IMR-90 (cell line): ENCODE measurements at regions not wholly inside any gene's neighbourhood (a gene's known extent, or its start where the extent isn't known, plus 50 kb on each side); places are given as distances from the start of the nearest gene placed in this dataset.

ENCODE experiments used
- ATAC-seq: fragments of 200-7000 bp; cut with Tn5 transposase; 2 replicates; pipeline ENCODE4 v1.9.1; 2020; ENCODE audit warnings: low read depth, mild to moderate bottlenecking, moderate library complexity
- BruUV-seq: library from RNA; stranded (reverse); fragments of 400-500 nt; replicated peaks from 2 replicates; lab custom pipeline; 2021; lab: Mats Ljungman, UMichigan
- CTCF ChIA-PET: fragments of 300-600 bp; formaldehyde crosslinking; extraction: SDS; loops from one replicate; lab custom pipeline; 2021; ENCODE audit warnings: antibody characterized with exemption; lab: Yijun Ruan, JAX
- POLR2A ChIA-PET: fragments of 300-600 bp; sonication (Branson Sonifier 250); formaldehyde crosslinking; loops from one replicate; lab custom pipeline; 2022; ENCODE audit warnings: antibody characterized with exemption; ENCODE audit not compliant: unreplicated experiment; lab: Charles Lee
- DNase-seq: peaks from one replicate; pipeline ENCODE4 v3.0.0; 2013
- H2AFZ ChIP-seq: replicated peaks from 2 replicates; pipeline ENCODE3; 2013; ENCODE audit warnings: low read length, mild to moderate bottlenecking; ENCODE audit not compliant: poor library complexity
- H2AK5ac ChIP-seq: 2 replicates; pipeline ENCODE4 v1.6.1; 2013; ENCODE audit warnings: low read depth, low read length, inconsistent platforms
- H2AK9ac ChIP-seq: replicated peaks from 2 replicates; pipeline ENCODE3; 2013; ENCODE audit warnings: mild to moderate bottlenecking, low read depth, low read length, moderate library complexity; ENCODE audit not compliant: poor library complexity
- H2BK120ac ChIP-seq: 2 replicates; pipeline ENCODE4 v1.6.1; 2013; ENCODE audit warnings: low read depth, low read length, inconsistent platforms
- H2BK15ac ChIP-seq: 3 replicates; pipeline ENCODE4 v1.6.1; 2013; ENCODE audit warnings: low read depth, low read length, inconsistent platforms
- H2BK20ac ChIP-seq: 2 replicates; pipeline ENCODE4 v1.6.1; 2013; ENCODE audit warnings: low read depth, mild to moderate bottlenecking, inconsistent platforms, low read length, moderate library complexity
- H2BK5ac ChIP-seq: 2 replicates; pipeline ENCODE4 v1.6.1; 2013; ENCODE audit warnings: mild to moderate bottlenecking, low read depth, low read length, inconsistent platforms; ENCODE audit not compliant: poor library complexity, severe bottlenecking
- H3K14ac ChIP-seq: replicated peaks from 2 replicates; pipeline ENCODE4 v1.6.1; 2013; ENCODE audit warnings: low read depth, low read length, inconsistent platforms
- H3K18ac ChIP-seq: 2 replicates; pipeline ENCODE4 v1.6.1; 2013; ENCODE audit warnings: low read depth, low read length, control low read depth
- H3K23ac ChIP-seq: 2 replicates; pipeline ENCODE4 v1.6.1; 2013; ENCODE audit warnings: low read depth, low read length, inconsistent platforms
- H3K27ac ChIP-seq: 2 replicates; pipeline ENCODE4 v1.5.1; 2013; ENCODE audit warnings: mild to moderate bottlenecking, control low read depth, low read length; ENCODE audit not compliant: insufficient read depth
- H3K27me3 ChIP-seq: 2 replicates; pipeline ENCODE4 v1.6.1; 2013; ENCODE audit warnings: low read length; ENCODE audit not compliant: control insufficient read depth, insufficient read depth
- H3K36me3 ChIP-seq: 2 replicates; pipeline ENCODE4 v1.6.1; 2013; ENCODE audit warnings: low read length, mixed read lengths; ENCODE audit not compliant: control insufficient read depth, insufficient read depth
- H3K4ac ChIP-seq: 2 replicates; pipeline ENCODE4 v1.6.1; 2013; ENCODE audit warnings: low read depth, low read length, inconsistent platforms
- H3K4me1 ChIP-seq: 2 replicates; pipeline ENCODE4 v1.6.1; 2013; ENCODE audit warnings: low read length, mixed read lengths; ENCODE audit not compliant: control insufficient read depth, insufficient read depth
- H3K4me2 ChIP-seq: 2 replicates; pipeline ENCODE4 v1.6.1; 2013; ENCODE audit warnings: low read depth, mild to moderate bottlenecking, control low read depth, low read length, moderate library complexity
- H3K4me3 ChIP-seq: 2 replicates; pipeline ENCODE4 v1.5.1; 2013; ENCODE audit warnings: low read depth, mild to moderate bottlenecking, control low read depth, low read length, moderate library complexity; ENCODE audit not compliant: insufficient read depth
- H3K56ac ChIP-seq: 2 replicates; pipeline ENCODE4 v1.6.1; 2013; ENCODE audit warnings: low read length, inconsistent platforms; ENCODE audit not compliant: insufficient read depth; ENCODE audit errors: extremely low read depth
- H3K79me1 ChIP-seq, 2 experiments: 2 replicates each; pipeline ENCODE4 v1.6.1; 2013; ENCODE audit warnings: low read length in 2 of 2, inconsistent platforms in 1 of 2, low read depth in 1 of 2
- H3K9ac ChIP-seq: 2 replicates; pipeline ENCODE4 v1.6.1; 2013; ENCODE audit warnings: low read depth, low read length, control low read depth
- H3K9me1 ChIP-seq: 2 replicates; pipeline ENCODE4 v1.6.1; 2013; ENCODE audit warnings: low read length, inconsistent platforms; ENCODE audit not compliant: insufficient read depth
- H3K9me3 ChIP-seq: 2 replicates; pipeline ENCODE4 v1.6.1; 2013; ENCODE audit warnings: low read length; ENCODE audit not compliant: control insufficient read depth, insufficient read depth
- H4K20me1 ChIP-seq: 2 replicates; pipeline ENCODE4 v1.6.1; 2013; ENCODE audit warnings: low read length, inconsistent platforms; ENCODE audit not compliant: insufficient read depth
- H4K5ac ChIP-seq: 2 replicates; pipeline ENCODE4 v1.6.1; 2013; ENCODE audit warnings: mild to moderate bottlenecking, low read depth, low read length, control low read depth
- H4K8ac ChIP-seq, 2 experiments: 2 replicates each; pipeline ENCODE4 v1.6.1; 2013; ENCODE audit warnings: low read depth in 2 of 2, low read length in 2 of 2, control low read depth in 1 of 2, inconsistent platforms in 1 of 2
- H4K91ac ChIP-seq: 2 replicates; pipeline ENCODE4 v1.6.1; 2013; ENCODE audit warnings: low read depth, low read length, inconsistent platforms; ENCODE audit not compliant: insufficient read depth
- CEBPB ChIP-seq: IDR thresholded peaks from 2 replicates; pipeline ENCODE4 v1.6.1; 2012; ENCODE audit warnings: low read depth, low read length, improper control_type of control experiment
- ELK1 ChIP-seq: fragments of 150-350 bp; IDR thresholded peaks from 2 replicates; pipeline ENCODE4 v1.6.1; 2016; ENCODE audit warnings: low read depth, mild to moderate bottlenecking, low read length, moderate library complexity, borderline replicate concordance
- MAFK ChIP-seq: IDR thresholded peaks from 2 replicates; pipeline ENCODE4 v1.6.1; 2012; ENCODE audit warnings: low read depth, low read length, improper control_type of control experiment
- MAZ ChIP-seq: IDR thresholded peaks from 2 replicates; pipeline ENCODE4 v1.6.1; 2012; ENCODE audit warnings: low read depth, mild to moderate bottlenecking, low read length, improper control_type of control experiment, moderate library complexity, borderline replicate concordance
- MXI1 ChIP-seq: IDR thresholded peaks from 2 replicates; pipeline ENCODE4 v1.6.1; 2012; ENCODE audit warnings: low read depth, mild to moderate bottlenecking, low read length, moderate library complexity, borderline replicate concordance
- NFE2L2 ChIP-seq: fragments of 150-350 bp; IDR thresholded peaks from 2 replicates; pipeline ENCODE4 v1.6.1; 2016; ENCODE audit warnings: low read depth, mild to moderate bottlenecking, low read length
- POLR2A ChIP-seq: IDR thresholded peaks from 2 replicates; pipeline ENCODE4 v1.6.1; 2012; ENCODE audit warnings: mild to moderate bottlenecking, low read depth, low read length
- RAD21 ChIP-seq: IDR thresholded peaks from 2 replicates; pipeline ENCODE4 v1.6.1; 2012; ENCODE audit warnings: low read length, improper control_type of control experiment
- SMC3 ChIP-seq: fragments of 150-350 bp; IDR thresholded peaks from 2 replicates; pipeline ENCODE4 v1.6.1; 2016; ENCODE audit warnings: low read depth, mild to moderate bottlenecking, antibody characterized with exemption, low read length, moderate library complexity
- WGBS, 2 experiments: methylation state at CpG; one replicate each; pipeline versions ENCODE4 v1.1.5 to v1.1.7; 2013; ENCODE audit warnings: missing lambda C conversion rate in 2 of 2; ENCODE audit not compliant: insufficient read length in 1 of 2; ENCODE audit errors: extremely low coverage in 2 of 2; 5-methylcytosine and 5-hydroxymethylcytosine counted together
- dilution Hi-C: fragments of 300-500 bp; cut with HindIII; formaldehyde crosslinking; loops from one replicate; pipeline ENCODE4 v1.14.3; 2018; ENCODE audit warnings: low sequenced_read_pairs; ENCODE audit not compliant: unreplicated experiment
- in situ Hi-C: fragments of 300-500 bp; cut with MboI; formaldehyde crosslinking; loops from 3 replicates; pipeline ENCODE4 v1.14.3; 2019; ENCODE audit warnings: low sequenced_read_pairs, inconsistent platforms, mixed read lengths
- intact Hi-C: fragments of 100-400 bp; cut with micrococcal nuclease; formaldehyde crosslinking; loops from 2 replicates; pipeline ENCODE4 v1.10.0; 2022
- TF ChIP-seq, protein P1 (sequence below): conservative IDR thresholded peaks from 2 replicates; pipeline ENCODE4 v1.5.1; 2012; ENCODE audit warnings: mild to moderate bottlenecking, low read depth, low read length, improper control_type of control experiment

DNA sequence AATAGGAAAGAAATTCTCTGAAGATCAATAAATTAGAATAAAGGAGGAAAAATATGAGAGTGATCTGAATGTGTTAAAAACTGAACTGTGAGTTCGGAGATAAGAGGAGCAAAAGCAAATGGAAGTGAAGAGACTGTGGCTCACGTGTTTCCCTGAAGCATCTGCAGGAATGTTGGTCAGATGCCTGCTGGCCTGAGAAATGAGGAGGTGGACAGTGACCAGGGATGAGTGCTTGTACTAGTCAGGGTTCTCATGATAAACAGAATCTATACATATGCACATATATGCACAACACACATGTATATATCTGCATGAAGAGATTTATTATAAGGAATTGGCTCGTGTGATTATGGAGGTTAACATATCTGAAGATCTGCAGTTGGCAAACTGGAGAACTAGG is 103.4 kb upstream of the TIAM1 start:
- no peaks in the 10 kb centered on the region for H4K20me1 ChIP-seq
- no peaks in the 10 kb centered on the region for H3K79me1 ChIP-seq
- H3K36me3 ChIP-seq: no peaks in the 10 kb centered on the region
- CTCF ChIA-PET: no interaction called here
- intact Hi-C loops: no loop called here
- no peak overlapping the region for H2BK20ac ChIP-seq
- H3K23ac ChIP-seq: no peak overlapping the region
- H3K4ac ChIP-seq: no peak overlapping the region
- H4K8ac ChIP-seq: no peak overlapping the region
- no peak overlapping the region for H2AFZ ChIP-seq
- no peak overlapping the region for H3K14ac ChIP-seq
- no peak overlapping the region for H3K9ac ChIP-seq
- no peak overlapping the region for H4K91ac ChIP-seq
- H4K5ac ChIP-seq: no peak overlapping the region
- no peak overlapping the region for H2AK9ac ChIP-seq
- H3K18ac ChIP-seq: no peak overlapping the region
- POLR2A ChIA-PET: no interaction called here
- no peak overlapping the region for H3K27ac ChIP-seq
- no peaks in the 10 kb centered on the region for H3K27me3 ChIP-seq
- in situ Hi-C loops: no loop called here
- ATAC-seq: no peak
- H2BK5ac ChIP-seq: no peak overlapping the region
- no peak overlapping the region for H3K4me3 ChIP-seq
- TF ChIP-seq CEBPB: no peak
- TF ChIP-seq MXI1: no peak
- TF ChIP-seq MAZ: no peak
- TF ChIP-seq ELK1: no peak
- no peak for TF ChIP-seq NFE2L2
- TF ChIP-seq POLR2A: no peak
- TF ChIP-seq, protein P1, sequence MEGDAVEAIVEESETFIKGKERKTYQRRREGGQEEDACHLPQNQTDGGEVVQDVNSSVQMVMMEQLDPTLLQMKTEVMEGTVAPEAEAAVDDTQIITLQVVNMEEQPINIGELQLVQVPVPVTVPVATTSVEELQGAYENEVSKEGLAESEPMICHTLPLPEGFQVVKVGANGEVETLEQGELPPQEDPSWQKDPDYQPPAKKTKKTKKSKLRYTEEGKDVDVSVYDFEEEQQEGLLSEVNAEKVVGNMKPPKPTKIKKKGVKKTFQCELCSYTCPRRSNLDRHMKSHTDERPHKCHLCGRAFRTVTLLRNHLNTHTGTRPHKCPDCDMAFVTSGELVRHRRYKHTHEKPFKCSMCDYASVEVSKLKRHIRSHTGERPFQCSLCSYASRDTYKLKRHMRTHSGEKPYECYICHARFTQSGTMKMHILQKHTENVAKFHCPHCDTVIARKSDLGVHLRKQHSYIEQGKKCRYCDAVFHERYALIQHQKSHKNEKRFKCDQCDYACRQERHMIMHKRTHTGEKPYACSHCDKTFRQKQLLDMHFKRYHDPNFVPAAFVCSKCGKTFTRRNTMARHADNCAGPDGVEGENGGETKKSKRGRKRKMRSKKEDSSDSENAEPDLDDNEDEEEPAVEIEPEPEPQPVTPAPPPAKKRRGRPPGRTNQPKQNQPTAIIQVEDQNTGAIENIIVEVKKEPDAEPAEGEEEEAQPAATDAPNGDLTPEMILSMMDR: no peak
- TF ChIP-seq MAFK: no peak
- TF ChIP-seq SMC3: no peak
- no peak for TF ChIP-seq RAD21
- no TSS peak for BruUV-seq
- no peak overlapping the region for H2BK120ac ChIP-seq
- H3K4me1 ChIP-seq: no peaks in the 10 kb centered on the region
- H2BK15ac ChIP-seq: no peak overlapping the region
- no peak overlapping the region for H3K4me2 ChIP-seq
- dilution Hi-C loops: no loop called here
- peak; percentile 36 for DNase-seq
- WGBS, 2 experiments: no CpG with 5 or more reads among the region's 3 CpGs
- no peak overlapping the region for H3K56ac ChIP-seq
- 0 out of 2 replicates have a peak, but pooled peaks cover 2% of the 10 kb centered on the region for H3K9me3 ChIP-seq
- no peak overlapping the region for H2AK5ac ChIP-seq
- H3K9me1 ChIP-seq: no peaks in the 10 kb centered on the region
